ENCODE measurements at regions not wholly inside any gene's neighbourhood (a gene's known extent, or its start where the extent isn't known, plus 50 kb on each side); places are given as distances from the start of the nearest gene placed in this dataset.

DNA sequence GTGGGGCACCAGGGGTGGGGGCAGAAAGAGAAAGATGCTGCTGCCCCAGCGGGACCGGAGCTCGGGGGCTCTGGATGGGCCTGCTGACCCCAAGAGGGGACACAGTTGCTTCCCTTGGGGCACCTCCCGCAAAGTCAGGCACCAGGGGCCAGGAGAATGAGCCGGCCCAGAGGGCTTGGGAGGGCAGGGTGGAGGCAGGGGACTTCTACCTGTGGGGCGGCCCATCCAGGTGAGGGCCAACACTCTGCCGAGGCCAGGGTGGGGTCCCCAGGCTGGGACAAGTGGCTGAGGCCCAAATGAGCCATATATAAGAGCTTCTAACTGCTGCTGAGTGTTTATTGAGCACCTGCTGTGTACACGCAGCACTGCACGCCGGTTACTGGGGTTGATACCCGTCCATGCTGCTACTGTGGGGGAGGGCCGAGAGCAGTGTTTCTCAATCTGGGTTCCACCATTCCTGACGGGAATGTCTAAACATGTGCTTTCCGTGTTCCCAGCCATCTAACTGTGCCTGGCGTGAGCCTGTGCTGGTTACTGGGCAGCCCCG, 211.7 kb upstream of the GSE1 start:
- Histone ChIP-seq H3K9ac (ENCODE audit: extremely low read depth, insufficient read length, low read length) (no peak overlapping the region), H3K79me1 (ENCODE audit: insufficient read depth, low read depth, low read length, poor library complexity, severe bottlenecking) (no peaks in the 10 kb centered on the region), H2AK5ac (ENCODE audit: insufficient read length, low read length) (no peak overlapping the region), H3K4ac (ENCODE audit: low read depth, low read length) (no peak overlapping the region), H3K27ac (ENCODE audit: insufficient read length, low read depth, low read length) (no peak overlapping the region), H2AFZ (ENCODE audit: low read length) (no peak overlapping the region), H4K91ac (ENCODE audit: insufficient read length, low read depth, low read length) (no peak overlapping the region), H3K9me3 (ENCODE audit: control insufficient read depth, low read depth, low read length) (no peaks in the 10 kb centered on the region), H3K79me2 (ENCODE audit: insufficient read depth, low read length) (no peaks in the 10 kb centered on the region), H4K8ac (replicated peaks; ENCODE audit: insufficient read length, low read depth, low read length) (no peak overlapping the region), H2BK12ac (ENCODE audit: insufficient read length, low read depth, low read length) (no peak overlapping the region), H3K27me3 (ENCODE audit: insufficient read depth, low read length) (no peaks in the 10 kb centered on the region), H2BK120ac (ENCODE audit: low read depth, low read length, poor library complexity, severe bottlenecking) (no peak overlapping the region), H3K4me1 (ENCODE audit: insufficient read depth, low read length) (peaks cover 6% of the 10 kb centered on the region; the same call in 1 of the 2 replicates), H2BK20ac (ENCODE audit: low read depth, low read length, poor library complexity, severe bottlenecking) (no peak overlapping the region), H3K23me2 (ENCODE audit: insufficient read length, low read depth, low read length, poor library complexity, severe bottlenecking) (no peaks in the 10 kb centered on the region), H2BK5ac (ENCODE audit: insufficient read length, low read length) (no peak overlapping the region), H2BK15ac (ENCODE audit: low read depth, low read length) (no peak overlapping the region), H3K18ac (ENCODE audit: insufficient read length, low read depth, low read length) (no peak overlapping the region), H3T11ph (ENCODE audit: low read length) (no peak overlapping the region), H3K56ac (ENCODE audit: insufficient read length, low read depth, low read length) (no peak overlapping the region), H4K5ac (ENCODE audit: insufficient read length, low read depth, low read length) (no peak overlapping the region), H4K20me1 (ENCODE audit: control insufficient read depth, insufficient read depth, insufficient read length) (no peaks in the 10 kb centered on the region), H3K23ac (ENCODE audit: insufficient read length, low read depth, low read length) (no peak overlapping the region), H3K4me2 (ENCODE audit: insufficient read depth, insufficient read length, low read length) (no peak overlapping the region), H3K14ac (ENCODE audit: insufficient read depth, low read length) (no peak overlapping the region)
- no CpG with 5 or more reads among the region's 16 CpGs for WGBS (ENCODE audit: extremely low coverage, insufficient read length, low lambda C conversion rate)
- H3K9me3 Mint-ChIP-seq = no peaks in the 10 kb centered on the region
- H3K36me3 Mint-ChIP-seq (ENCODE audit: insufficient read depth in 1 of 3, low read depth in 3 of 3) = no peaks in the 10 kb centered on the region
- no peak overlapping the region for H3K4me3 Mint-ChIP-seq
- H3K4me1 Mint-ChIP-seq = peaks cover 26 to 27% of the 10 kb centered on the region in 2 experiments
- TF ChIP-seq, protein P1, sequence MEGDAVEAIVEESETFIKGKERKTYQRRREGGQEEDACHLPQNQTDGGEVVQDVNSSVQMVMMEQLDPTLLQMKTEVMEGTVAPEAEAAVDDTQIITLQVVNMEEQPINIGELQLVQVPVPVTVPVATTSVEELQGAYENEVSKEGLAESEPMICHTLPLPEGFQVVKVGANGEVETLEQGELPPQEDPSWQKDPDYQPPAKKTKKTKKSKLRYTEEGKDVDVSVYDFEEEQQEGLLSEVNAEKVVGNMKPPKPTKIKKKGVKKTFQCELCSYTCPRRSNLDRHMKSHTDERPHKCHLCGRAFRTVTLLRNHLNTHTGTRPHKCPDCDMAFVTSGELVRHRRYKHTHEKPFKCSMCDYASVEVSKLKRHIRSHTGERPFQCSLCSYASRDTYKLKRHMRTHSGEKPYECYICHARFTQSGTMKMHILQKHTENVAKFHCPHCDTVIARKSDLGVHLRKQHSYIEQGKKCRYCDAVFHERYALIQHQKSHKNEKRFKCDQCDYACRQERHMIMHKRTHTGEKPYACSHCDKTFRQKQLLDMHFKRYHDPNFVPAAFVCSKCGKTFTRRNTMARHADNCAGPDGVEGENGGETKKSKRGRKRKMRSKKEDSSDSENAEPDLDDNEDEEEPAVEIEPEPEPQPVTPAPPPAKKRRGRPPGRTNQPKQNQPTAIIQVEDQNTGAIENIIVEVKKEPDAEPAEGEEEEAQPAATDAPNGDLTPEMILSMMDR (conservative IDR thresholded peaks at IDR 0.05) = no peak
- no peak overlapping the region; a peak in 1 of 7 replicates for H3K27ac Mint-ChIP-seq
- DNase-seq = no peak
- peaks cover 5% of the 10 kb centered on the region; the same call in 1 of the 2 replicates for H3K27me3 Mint-ChIP-seq (ENCODE audit: low read depth)

Measured in H9 (cell line).